ENCODE measurements at regions not wholly inside any gene's neighbourhood (a gene's known extent, or its start where the extent isn't known, plus 50 kb on each side); places are given as distances from the start of the nearest gene placed in this dataset.
"Not testable (repeated sequence)": the region's sequence is repeated elsewhere in the genome, so short reads cannot be mapped to it uniquely, and the experiment has no call there.

GRCh38 chr17:63019138-63019873, 53.3 kb downstream of the TANC2 start:
- Histone ChIP-seq H3K9ac (ENCODE audit: low read depth, low read length) (no peak overlapping the region), H3K27me3 (ENCODE audit: insufficient read depth, low read length) (no peaks in the 10 kb centered on the region), H3K4me3 (ENCODE audit: low read length) (no peak overlapping the region), H3K4me1 (ENCODE audit: insufficient read depth, low read length) (no peaks in the 10 kb centered on the region), H3K9me3 (ENCODE audit: insufficient read depth, low read depth, low read length) (0 out of 2 replicates have a peak, but pooled peaks cover 7% of the 10 kb centered on the region), H3K36me3 (ENCODE audit: insufficient read depth, low read length) (no peaks in the 10 kb centered on the region), H3K27ac (ENCODE audit: low read depth, low read length) (no peak overlapping the region)
- 94% methylated on average over 6 of the region's 6 CpGs for WGBS

- Histone ChIP-seq H3K4me1 (ENCODE audit: insufficient read depth, low read length) (no peaks in the 10 kb centered on the region; the same call in 1 of the 2 replicates), H3K9ac (ENCODE audit: low read depth, low read length) (no peak overlapping the region), H3K27ac (ENCODE audit: low read depth, low read length) (no peak overlapping the region), H3K27me3 (ENCODE audit: insufficient read depth, low read length) (no peaks in the 10 kb centered on the region), H3K9me3 (ENCODE audit: insufficient read depth, low read depth, low read length) (0 out of 2 replicates have a peak, but pooled peaks cover 7% of the 10 kb centered on the region), H3K36me3 (ENCODE audit: insufficient read depth, low read length) (no peaks in the 10 kb centered on the region), H3K4me3 (ENCODE audit: low read length) (no peak overlapping the region)
- 95% methylated on average over 1 of the region's 1 CpG for WGBS
Observed at GRCh38 chr17:63022567-63022966, 56.5 kb downstream of the TANC2 start.

- H3K9me3 ChIP-seq (ENCODE audit: insufficient read depth, low read depth, low read length) = 0 out of 2 replicates have a peak, but pooled peaks cover 7% of the 10 kb centered on the region
- no peaks in the 10 kb centered on the region for H3K36me3 ChIP-seq (ENCODE audit: insufficient read depth, low read length)
- no peaks in the 10 kb centered on the region for H3K27me3 ChIP-seq (ENCODE audit: insufficient read depth, low read length)
- no peak overlapping the region for H3K9ac ChIP-seq (ENCODE audit: low read depth, low read length)
- WGBS = 95% methylated on average over 2 of the region's 2 CpGs
- no peak overlapping the region for H3K4me3 ChIP-seq (ENCODE audit: low read length)
- H3K4me1 ChIP-seq (ENCODE audit: insufficient read depth, low read length) = no peaks in the 10 kb centered on the region; the same call in 1 of the 2 replicates
- no peak overlapping the region for H3K27ac ChIP-seq (ENCODE audit: low read depth, low read length)
Observed at GRCh38 chr17:63023049-63023448, 57.0 kb downstream of the TANC2 start.

GRCh38 chr17:63024201-63024600, 58.2 kb downstream of the TANC2 start:
- Histone ChIP-seq H3K4me1 (ENCODE audit: insufficient read depth, low read length) (no peaks in the 10 kb centered on the region; the same call in 1 of the 2 replicates), H3K27ac (ENCODE audit: low read depth, low read length) (no peak overlapping the region), H3K9me3 (ENCODE audit: insufficient read depth, low read depth, low read length) (0 out of 2 replicates have a peak, but pooled peaks cover 7% of the 10 kb centered on the region), H3K27me3 (ENCODE audit: insufficient read depth, low read length) (no peaks in the 10 kb centered on the region), H3K36me3 (ENCODE audit: insufficient read depth, low read length) (no peaks in the 10 kb centered on the region), H3K4me3 (ENCODE audit: low read length) (no peak overlapping the region), H3K9ac (ENCODE audit: low read depth, low read length) (no peak overlapping the region)
- 93% methylated on average over 4 of the region's 4 CpGs for WGBS

GRCh38 chr17:63024716-63025115, 58.7 kb downstream of the TANC2 start:
- H3K9me3 ChIP-seq (ENCODE audit: insufficient read depth, low read depth, low read length) = 0 out of 2 replicates have a peak, but pooled peaks cover 7% of the 10 kb centered on the region
- H3K4me1 ChIP-seq (ENCODE audit: insufficient read depth, low read length) = no peaks in the 10 kb centered on the region; the same call in 1 of the 2 replicates
- H3K9ac ChIP-seq (ENCODE audit: low read depth, low read length) = no peak overlapping the region
- no peak overlapping the region for H3K27ac ChIP-seq (ENCODE audit: low read depth, low read length)
- H3K27me3 ChIP-seq (ENCODE audit: insufficient read depth, low read length) = no peaks in the 10 kb centered on the region
- H3K4me3 ChIP-seq (ENCODE audit: low read length) = no peak overlapping the region
- no peaks in the 10 kb centered on the region for H3K36me3 ChIP-seq (ENCODE audit: insufficient read depth, low read length)

- H3K9ac ChIP-seq (ENCODE audit: low read depth, low read length); H3K36me3 ChIP-seq (ENCODE audit: insufficient read depth, low read length); H3K4me3 ChIP-seq (ENCODE audit: low read length); H3K27ac ChIP-seq (ENCODE audit: low read depth, low read length); H3K9me3 ChIP-seq (ENCODE audit: insufficient read depth, low read depth, low read length); H3K4me1 ChIP-seq (ENCODE audit: insufficient read depth, low read length); H3K27me3 ChIP-seq (ENCODE audit: insufficient read depth, low read length): not testable (repeated sequence)
- WGBS = 95% methylated on average over 4 of the region's 4 CpGs
Observed at GRCh38 chr17:63025637-63026036, 59.6 kb downstream of the TANC2 start.

GRCh38 chr17:63029541-63029940, 63.5 kb downstream of the TANC2 start:
- Histone ChIP-seq H3K27ac (ENCODE audit: low read depth, low read length) (no peak overlapping the region), H3K36me3 (ENCODE audit: insufficient read depth, low read length) (no peaks in the 10 kb centered on the region), H3K9me3 (ENCODE audit: insufficient read depth, low read depth, low read length) (no peaks in the 10 kb centered on the region), H3K4me1 (ENCODE audit: insufficient read depth, low read length) (peaks cover 13% of the 10 kb centered on the region), H3K9ac (ENCODE audit: low read depth, low read length) (no peak overlapping the region), H3K4me3 (ENCODE audit: low read length) (no peak overlapping the region), H3K27me3 (ENCODE audit: insufficient read depth, low read length) (no peaks in the 10 kb centered on the region)

- Histone ChIP-seq H3K4me3 (ENCODE audit: low read length) (no peak overlapping the region), H3K27me3 (ENCODE audit: insufficient read depth, low read length) (no peaks in the 10 kb centered on the region), H3K4me1 (ENCODE audit: insufficient read depth, low read length) (peaks cover 13% of the 10 kb centered on the region), H3K9me3 (ENCODE audit: insufficient read depth, low read depth, low read length) (no peaks in the 10 kb centered on the region), H3K9ac (ENCODE audit: low read depth, low read length) (no peak overlapping the region), H3K27ac (ENCODE audit: low read depth, low read length) (no peak overlapping the region), H3K36me3 (ENCODE audit: insufficient read depth, low read length) (no peaks in the 10 kb centered on the region)
- WGBS = 97% methylated on average over 2 of the region's 2 CpGs
Observed at GRCh38 chr17:63032142-63032541, 66.1 kb downstream of the TANC2 start.

GRCh38 chr17:63033142-63033541, 67.1 kb downstream of the TANC2 start:
- Histone ChIP-seq H3K27ac (ENCODE audit: low read depth, low read length) (no peak overlapping the region), H3K4me3 (ENCODE audit: low read length) (no peak overlapping the region), H3K27me3 (ENCODE audit: insufficient read depth, low read length) (no peaks in the 10 kb centered on the region), H3K36me3 (ENCODE audit: insufficient read depth, low read length) (no peaks in the 10 kb centered on the region), H3K4me1 (ENCODE audit: insufficient read depth, low read length) (peaks cover 13% of the 10 kb centered on the region), H3K9me3 (ENCODE audit: insufficient read depth, low read depth, low read length) (no peaks in the 10 kb centered on the region), H3K9ac (ENCODE audit: low read depth, low read length) (no peak overlapping the region)
- WGBS = 70% methylated on average over 1 of the region's 2 CpGs

GRCh38 chr17:63035271-63035670, 69.2 kb downstream of the TANC2 start:
- Histone ChIP-seq H3K4me3 (ENCODE audit: low read length) (no peak overlapping the region), H3K27ac (ENCODE audit: low read depth, low read length) (no peak overlapping the region), H3K9me3 (ENCODE audit: insufficient read depth, low read depth, low read length) (no peaks in the 10 kb centered on the region), H3K9ac (ENCODE audit: low read depth, low read length) (no peak overlapping the region), H3K4me1 (ENCODE audit: insufficient read depth, low read length) (peaks cover 11% of the 10 kb centered on the region), H3K36me3 (ENCODE audit: insufficient read depth, low read length) (no peaks in the 10 kb centered on the region), H3K27me3 (ENCODE audit: insufficient read depth, low read length) (no peaks in the 10 kb centered on the region)
- 97% methylated on average over 4 of the region's 4 CpGs for whole genome bisulfite sequencing

- Histone ChIP-seq H3K4me3 (ENCODE audit: low read length) (no peak overlapping the region), H3K27ac (ENCODE audit: low read depth, low read length) (no peak overlapping the region), H3K4me1 (ENCODE audit: insufficient read depth, low read length) (peaks cover 9% of the 10 kb centered on the region), H3K27me3 (ENCODE audit: insufficient read depth, low read length) (no peaks in the 10 kb centered on the region), H3K9me3 (ENCODE audit: insufficient read depth, low read depth, low read length) (no peaks in the 10 kb centered on the region), H3K9ac (ENCODE audit: low read depth, low read length) (no peak overlapping the region), H3K36me3 (ENCODE audit: insufficient read depth, low read length) (no peaks in the 10 kb centered on the region)
- 87% methylated on average over 2 of the region's 3 CpGs for WGBS
Observed at GRCh38 chr17:63035695-63036094, 69.7 kb downstream of the TANC2 start.

GRCh38 chr17:63039342-63039741, 73.3 kb downstream of the TANC2 start:
- 93% methylated on average over 4 of the region's 4 CpGs for WGBS
- Histone ChIP-seq H3K27me3 (ENCODE audit: insufficient read depth, low read length) (no peaks in the 10 kb centered on the region), H3K9me3 (ENCODE audit: insufficient read depth, low read depth, low read length) (no peaks in the 10 kb centered on the region), H3K27ac (ENCODE audit: low read depth, low read length) (no peak overlapping the region), H3K4me1 (ENCODE audit: insufficient read depth, low read length) (peaks cover 17% of the 10 kb centered on the region), H3K9ac (ENCODE audit: low read depth, low read length) (no peak overlapping the region), H3K4me3 (ENCODE audit: low read length) (no peak overlapping the region), H3K36me3 (ENCODE audit: insufficient read depth, low read length) (no peaks in the 10 kb centered on the region)

Measured in HUES64 (cell line).